Gastroesophageal sphincter (tissue), 4 donors: ENCODE measurements at regions not wholly inside any gene's neighbourhood (a gene's known extent, or its start where the extent isn't known, plus 50 kb on each side); places are given as distances from the start of the nearest gene placed in this dataset.

Source experiments
- ATAC-seq: fragments of 150-250 bp; one replicate; pipeline ENCODE4 v1.9.1; 2016; ENCODE audit warnings: mild to moderate bottlenecking, moderate library complexity
- H3K27ac ChIP-seq, 4 donors: fragments of 200-600 bp; sonication (generic) in 3 of 4; 1 replicate in 3 of 4; 2 replicates in 1 of 4; pipeline ENCODE4 v1.5.1; 2016 to 2019
- H3K27me3 ChIP-seq: fragments of 200-600 bp; sonication (generic); one replicate; pipeline ENCODE4 v1.5.1; 2019
- H3K36me3 ChIP-seq, 2 donors: fragments of 200-600 bp; sonication (generic); one replicate each; pipeline ENCODE4 v1.5.1; 2019; ENCODE audit warnings: control low read depth in 1 of 2
- H3K4me1 ChIP-seq, 3 donors: fragments of 200-600 bp; sonication (generic); 1 replicate in 2 of 3; 2 replicates in 1 of 3; pipeline ENCODE4 v1.5.1; 2016 to 2019; ENCODE audit warnings: control low read depth in 2 of 3
- H3K4me3 ChIP-seq, 2 donors: fragments of 200-600 bp; sonication (generic); one replicate each; pipeline ENCODE4 v1.5.1; 2019; ENCODE audit warnings: mild to moderate bottlenecking in 1 of 2, moderate library complexity in 1 of 2
- H3K9me3 ChIP-seq, 3 donors: fragments of 200-600 bp; sonication (generic); one replicate each; pipeline ENCODE4 v1.5.1; 2017 to 2019; ENCODE audit warnings: control low read depth in 2 of 3
- EP300 ChIP-seq: sonication (generic); formaldehyde crosslinking; IDR thresholded peaks from one replicate; pipeline ENCODE4 v1.6.1; 2017; ENCODE audit warnings: antibody characterized with exemption, mild to moderate bottlenecking
- POLR2A ChIP-seq, 2 donors: fragments of 450-650 bp; IDR thresholded peaks; one replicate each; pipeline ENCODE4 v1.6.1; 2017; ENCODE audit warnings: antibody characterized with exemption in 2 of 2, mild to moderate bottlenecking in 2 of 2, moderate library complexity in 1 of 2
- POLR2AphosphoS5 ChIP-seq: sonication (generic); formaldehyde crosslinking; IDR thresholded peaks from one replicate; pipeline ENCODE4 v1.6.1; 2017; ENCODE audit warnings: antibody characterized with exemption
- WGBS, 2 donors: methylation state at CpG; one replicate each; pipeline ENCODE4 v1.1.5; 2018; ENCODE audit warnings: low coverage in 1 of 2; 5-methylcytosine and 5-hydroxymethylcytosine counted together
- TF ChIP-seq, protein P1 (sequence below), 4 experiments: fragments of 200-600 bp in 2 of 4; fragments of 450-650 bp in 2 of 4; sonication (generic) in 1 of 4; IDR thresholded peaks; one replicate each; pipeline ENCODE4 v1.5.1; 2017 to 2019; ENCODE audit warnings: antibody characterized with exemption in 4 of 4, mild to moderate bottlenecking in 2 of 4, moderate library complexity in 2 of 4

DNA sequence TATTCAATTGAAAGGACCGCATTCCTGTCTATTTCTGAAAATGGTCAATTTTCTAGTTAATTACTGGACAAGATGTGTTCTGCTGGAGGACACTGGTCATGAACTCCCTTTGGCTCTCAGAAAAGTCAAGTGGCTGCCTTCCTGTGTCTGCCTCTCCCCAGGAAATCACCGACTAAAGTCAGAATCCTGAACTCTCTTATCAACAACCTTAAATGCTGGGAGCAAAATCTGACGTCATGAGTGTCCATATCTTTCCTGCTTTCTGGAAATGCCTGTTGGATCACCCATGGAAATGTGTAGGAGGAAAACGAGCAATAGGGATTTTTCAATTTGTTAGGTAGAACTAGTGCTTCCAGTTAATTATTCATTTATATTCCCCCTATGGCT lies 53.5 kb upstream of the PLCB1 start:
- H3K9me3 ChIP-seq, result no peaks in the 10 kb centered on the region
- peaks cover 0 to 23% (median 8%) of the 10 kb centered on the region in 3 donors for H3K4me1 ChIP-seq
- 46 to 58% methylated on average over 4 of the region's 4 CpGs for WGBS, 2 donors
- no peak overlapping the region for H3K4me3 ChIP-seq
- TF ChIP-seq, protein P1, sequence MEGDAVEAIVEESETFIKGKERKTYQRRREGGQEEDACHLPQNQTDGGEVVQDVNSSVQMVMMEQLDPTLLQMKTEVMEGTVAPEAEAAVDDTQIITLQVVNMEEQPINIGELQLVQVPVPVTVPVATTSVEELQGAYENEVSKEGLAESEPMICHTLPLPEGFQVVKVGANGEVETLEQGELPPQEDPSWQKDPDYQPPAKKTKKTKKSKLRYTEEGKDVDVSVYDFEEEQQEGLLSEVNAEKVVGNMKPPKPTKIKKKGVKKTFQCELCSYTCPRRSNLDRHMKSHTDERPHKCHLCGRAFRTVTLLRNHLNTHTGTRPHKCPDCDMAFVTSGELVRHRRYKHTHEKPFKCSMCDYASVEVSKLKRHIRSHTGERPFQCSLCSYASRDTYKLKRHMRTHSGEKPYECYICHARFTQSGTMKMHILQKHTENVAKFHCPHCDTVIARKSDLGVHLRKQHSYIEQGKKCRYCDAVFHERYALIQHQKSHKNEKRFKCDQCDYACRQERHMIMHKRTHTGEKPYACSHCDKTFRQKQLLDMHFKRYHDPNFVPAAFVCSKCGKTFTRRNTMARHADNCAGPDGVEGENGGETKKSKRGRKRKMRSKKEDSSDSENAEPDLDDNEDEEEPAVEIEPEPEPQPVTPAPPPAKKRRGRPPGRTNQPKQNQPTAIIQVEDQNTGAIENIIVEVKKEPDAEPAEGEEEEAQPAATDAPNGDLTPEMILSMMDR (IDR thresholded peaks at IDR 0.05), result no peak
- no peak for TF ChIP-seq EP300
- no peak for TF ChIP-seq POLR2A (IDR thresholded peaks at IDR 0.05)
- no peak for TF ChIP-seq POLR2AphosphoS5
- H3K27me3 ChIP-seq, result no peaks in the 10 kb centered on the region
- H3K27ac ChIP-seq, result peak overlapping the region in 1 of 4 donors; percentile 62
- H3K36me3 ChIP-seq, result no peaks in the 10 kb centered on the region
- no peak for ATAC-seq

DNA sequence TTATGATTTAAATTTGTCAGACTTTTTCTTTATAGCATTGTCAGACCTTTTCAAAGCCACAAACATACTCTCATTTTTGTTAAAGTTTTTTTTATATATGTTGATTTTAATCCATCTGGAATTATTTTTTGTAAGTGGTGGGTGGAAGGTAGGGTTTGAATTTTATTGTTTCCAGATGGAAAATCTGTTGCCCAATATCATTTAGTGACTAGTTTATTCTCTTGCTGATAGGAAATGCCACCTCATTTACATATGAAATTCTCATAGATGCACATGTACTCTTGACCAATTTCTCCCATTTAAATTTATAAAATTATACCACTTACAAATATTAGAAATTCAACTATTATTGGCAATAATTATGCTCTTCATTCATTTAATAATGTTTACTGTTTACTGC lies 52.1 kb upstream of the PLCB1 start:
- Histone ChIP-seq H3K27ac (no peak overlapping the region), H3K9me3 (no peaks in the 10 kb centered on the region), H3K27me3 (no peaks in the 10 kb centered on the region), H3K4me3 (no peak overlapping the region), H3K36me3 (no peaks in the 10 kb centered on the region), H3K4me1 (peaks cover 0 to 23% (median 8%) of the 10 kb centered on the region in 3 donors)
- TF ChIP-seq, protein P1 (IDR thresholded peaks at IDR 0.05), result no peak
- no peak for ATAC-seq

DNA sequence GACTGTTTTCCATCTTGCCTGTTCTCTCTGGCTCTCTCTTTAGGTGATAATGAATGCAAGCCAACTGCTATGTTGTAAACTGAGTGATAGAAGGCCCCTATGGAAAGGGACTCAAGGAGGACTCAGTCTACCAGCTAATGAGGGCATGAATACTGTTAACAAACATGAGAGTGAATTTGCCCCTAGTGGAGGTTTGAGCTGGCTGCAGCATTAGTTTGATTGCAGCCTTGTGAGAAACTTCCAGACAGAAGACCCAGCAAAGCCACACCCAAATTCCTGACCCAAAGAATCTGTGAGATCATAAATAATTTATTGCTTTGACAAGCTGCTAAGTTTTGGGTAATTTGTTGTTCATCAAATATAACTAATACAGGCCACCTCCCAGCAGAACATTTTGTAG lies 50.0 kb upstream of the PLCB1 start:
- Histone ChIP-seq H3K27ac (peak overlapping the region in 1 of 4 donors; percentile 1), H3K4me3 (no peak overlapping the region)

More for the DNA sequence above, 50.0 kb upstream of the PLCB1 start:
- ATAC-seq, result no peak
- TF ChIP-seq POLR2AphosphoS5 (no peak), EP300 (no peak), POLR2A (IDR thresholded peaks at IDR 0.05) (no peak)
- TF ChIP-seq, protein P1 (IDR thresholded peaks at IDR 0.05), result peak in 3 of 4 experiments; percentile 5 to 25 (median 10)
- no peaks in the 10 kb centered on the region for H3K27me3 ChIP-seq
- no peaks in the 10 kb centered on the region for H3K9me3 ChIP-seq
- H3K36me3 ChIP-seq, result no peaks in the 10 kb centered on the region
- H3K4me1 ChIP-seq, result peaks cover 0 to 9% (median 4%) of the 10 kb centered on the region in 3 donors
